A549 (cell line): ENCODE measurements at regions not wholly inside any gene's neighbourhood (a gene's known extent, or its start where the extent isn't known, plus 50 kb on each side); places are given as distances from the start of the nearest gene placed in this dataset.

Experiments
- ATAC-seq, 2 experiments: fragments of 200-7000 bp in 1 of 2; fragments of >200 bp in 1 of 2; cut with Nextera tagmentation in 1 of 2; cut with Tn5 transposase in 1 of 2; 3 replicates each; pipeline versions ENCODE4 v1.8.0 to v1.9.1; 2018 to 2020; ENCODE audit warnings: mild to moderate bottlenecking in 1 of 2, moderate library complexity in 1 of 2
- CTCF ChIA-PET: fragments of 300-600 bp; sonication (Branson Sonifier 250); formaldehyde crosslinking; extraction: SDS; loops from one replicate; lab custom pipeline; 2021; ENCODE audit warnings: antibody characterized with exemption, inconsistent platforms; lab: Yijun Ruan, JAX
- POLR2A ChIA-PET: fragments of 350-600 bp; formaldehyde crosslinking; extraction: SDS; loops from one replicate; lab custom pipeline; 2021; ENCODE audit warnings: antibody characterized with exemption, inconsistent platforms; lab: Yijun Ruan, JAX
- DNase-seq, 2 experiments: peaks; one replicate each; pipeline versions ENCODE4 v3.0.0 to v3.0.0-alpha.2; 2011 to 2016; ENCODE audit warnings: low read depth in 1 of 2, low spot score in 1 of 2
- FAIRE-seq: peaks from 2 replicates; lab custom pipeline; 2011; peaks lifted over from hg19 to GRCh38; lab: Jason Lieb, UNC
- H3K27ac ChIP-seq, 2 experiments: fragments of >200 bp; sonication (Bioruptor Twin); formaldehyde crosslinking; 3 replicates each; pipeline ENCODE4 v1.5.1; 2016 to 2017
- H3K4me1 ChIP-seq: fragments of >200 bp; sonication (Bioruptor Twin); formaldehyde crosslinking; 3 replicates; pipeline ENCODE4 v1.6.1; 2016
- H3K4me2 ChIP-seq: fragments of >200 bp; sonication (Bioruptor Twin); formaldehyde crosslinking; 3 replicates; pipeline ENCODE4 v1.6.1; 2016
- H3K4me3 ChIP-seq: fragments of >200 bp; sonication (Bioruptor Twin); formaldehyde crosslinking; 3 replicates; pipeline ENCODE4 v1.5.1; 2016
- H3K9me3 ChIP-seq: fragments of >200 bp; sonication (Bioruptor Twin); formaldehyde crosslinking; 3 replicates; pipeline ENCODE4 v1.6.1; 2016
- ATOH8 ChIP-seq: fragments of 250-450 bp; sonication (Bioruptor Pico); IDR thresholded peaks from 2 replicates; pipeline ENCODE4 v1.5.0; 2020; ENCODE audit warnings: low read depth, mild to moderate bottlenecking, moderate library complexity
- BCL3 ChIP-seq: fragments of >200 bp; sonication (Bioruptor Twin); formaldehyde crosslinking; IDR thresholded peaks from 3 replicates; pipeline ENCODE4 v1.6.1; 2016
- BHLHE40 ChIP-seq: IDR thresholded peaks from 2 replicates; pipeline ENCODE4 v1.6.1; 2012; ENCODE audit warnings: low read depth, low read length, inconsistent platforms
- CEBPB ChIP-seq, 2 experiments: fragments of >200 bp in 1 of 2; sonication (Bioruptor Twin) in 1 of 2; formaldehyde crosslinking in 1 of 2; IDR thresholded peaks; 2 replicates each; pipeline ENCODE4 v1.6.1; 2012 to 2016
- CHD4 ChIP-seq: fragments of 200-600 bp; sonication (generic); IDR thresholded peaks from 2 replicates; pipeline ENCODE4 v1.6.1; 2016; ENCODE audit warnings: antibody characterized with exemption, mild to moderate bottlenecking, borderline replicate concordance
- CTCF ChIP-seq: fragments of >200 bp; sonication (Bioruptor Twin); formaldehyde crosslinking; IDR thresholded peaks from 3 replicates; pipeline ENCODE4 v1.5.1; 2016
- FOSB ChIP-seq: fragments of 250-450 bp; sonication (Bioruptor Pico); IDR thresholded peaks from 2 replicates; pipeline ENCODE4 v1.5.0; 2020; ENCODE audit warnings: mild to moderate bottlenecking, moderate library complexity
- FOXS1 ChIP-seq: fragments of 250-450 bp; sonication (Bioruptor Pico); IDR thresholded peaks from 2 replicates; pipeline ENCODE4 v1.5.0; 2020; ENCODE audit warnings: mild to moderate bottlenecking, moderate library complexity
- HEYL ChIP-seq: fragments of 250-450 bp; sonication (Bioruptor Pico); IDR thresholded peaks from 2 replicates; pipeline ENCODE4 v1.8.0; 2021; ENCODE audit warnings: mild to moderate bottlenecking, moderate library complexity
- HOXA7 ChIP-seq: fragments of 250-450 bp; sonication (Bioruptor Pico); IDR thresholded peaks from 2 replicates; pipeline ENCODE4 v1.5.0; 2020; ENCODE audit warnings: mild to moderate bottlenecking, moderate library complexity
- HOXB5 ChIP-seq: fragments of 250-450 bp; sonication (Bioruptor Pico); IDR thresholded peaks from 2 replicates; pipeline ENCODE4 v1.5.0; 2020; ENCODE audit warnings: mild to moderate bottlenecking, moderate library complexity
- JUN ChIP-seq, 2 experiments: fragments of >200 bp; sonication (Bioruptor Twin); formaldehyde crosslinking; IDR thresholded peaks; 2 replicates in 1 of 2; 3 replicates in 1 of 2; pipeline ENCODE4 v1.6.1; 2016 to 2017
- MAX ChIP-seq: IDR thresholded peaks from 2 replicates; pipeline ENCODE4 v1.6.1; 2012
- MYC ChIP-seq: IDR thresholded peaks from 2 replicates; pipeline ENCODE4 v1.6.1; 2012; ENCODE audit warnings: mild to moderate bottlenecking, inconsistent platforms, low read length, improper control_type of control experiment, borderline replicate concordance
- NFE2L2 ChIP-seq: fragments of 150-350 bp; conservative IDR thresholded peaks from 2 replicates; pipeline ENCODE4 v1.6.1; 2014; ENCODE audit warnings: low read length
- NPAS2 ChIP-seq: fragments of 250-450 bp; sonication (Bioruptor Pico); IDR thresholded peaks from 2 replicates; pipeline ENCODE4 v1.8.0; 2022; ENCODE audit warnings: mild to moderate bottlenecking, moderate library complexity, borderline replicate concordance
- NR3C1 ChIP-seq: fragments of >200 bp; sonication (Bioruptor Twin); formaldehyde crosslinking; IDR thresholded peaks from 3 replicates; pipeline ENCODE4 v1.6.1; 2017
- POLR2A ChIP-seq: IDR thresholded peaks from 2 replicates; pipeline ENCODE4 v1.6.1; 2012; ENCODE audit warnings: mild to moderate bottlenecking, low read length
- RNF2 ChIP-seq: fragments of 200-600 bp; sonication (generic); IDR thresholded peaks from 2 replicates; pipeline ENCODE4 v1.6.1; 2016; ENCODE audit warnings: low read depth, mild to moderate bottlenecking, antibody characterized with exemption, moderate library complexity, borderline replicate concordance
- ZC3H11A ChIP-seq: fragments of 450-650 bp; IDR thresholded peaks from 2 replicates; pipeline ENCODE4 v1.6.1; 2014; ENCODE audit warnings: antibody characterized with exemption, mild to moderate bottlenecking
- WGBS: methylation state at CpG from one replicate; pipeline ENCODE4 v1.1.6; 2017; ENCODE audit errors: missing lambda C conversion rate; 5-methylcytosine and 5-hydroxymethylcytosine counted together
- TF ChIP-seq, protein P1 (sequence below): fragments of >200 bp; sonication (Bioruptor Twin); formaldehyde crosslinking; IDR thresholded peaks from 2 replicates; pipeline ENCODE4 v1.6.1; 2016

- 17% methylated on average over 2 of the region's 2 CpGs for WGBS
- FAIRE-seq (no peak), ATAC-seq (no peak), DNase-seq (no peak)
- Histone ChIP-seq H3K9me3 (no peaks in the 10 kb centered on the region), H3K27ac (no peak overlapping the region), H3K4me3 (no peak overlapping the region), H3K4me2 (no peak overlapping the region), H3K4me1 (peaks cover 8% of the 10 kb centered on the region; the same call in 1 of the 3 replicates)
- ChIA-PET CTCF (no interaction called here), POLR2A (no interaction called here)
- TF ChIP-seq BHLHE40 (no peak), NR3C1 (no peak), HOXA7 (CRISPR knock-in tag) (no peak), ATOH8 (CRISPR knock-in tag) (no peak), NFE2L2 (no peak), CEBPB (IDR thresholded peaks at IDR 0.05) (no peak), ZC3H11A (no peak)
- TF ChIP-seq, protein P1, sequence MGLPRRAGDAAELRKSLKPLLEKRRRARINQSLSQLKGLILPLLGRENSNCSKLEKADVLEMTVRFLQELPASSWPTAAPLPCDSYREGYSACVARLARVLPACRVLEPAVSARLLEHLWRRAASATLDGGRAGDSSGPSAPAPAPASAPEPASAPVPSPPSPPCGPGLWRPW, result no peak
Measured at GRCh38 chr22:22080270-22080669, 97.7 kb upstream of the TOP3B start.

- Histone ChIP-seq H3K27ac (no peak overlapping the region), H3K4me3 (no peak overlapping the region), H3K4me1 (peaks cover 15% of the 10 kb centered on the region; the same call in 2 of the 3 replicates), H3K9me3 (no peaks in the 10 kb centered on the region), H3K4me2 (no peak overlapping the region)
- FAIRE-seq (no peak), DNase-seq (no peak), ATAC-seq (no peak)
- 68% methylated on average over 6 of the region's 6 CpGs for WGBS
- TF ChIP-seq POLR2A (no peak), BCL3 (no peak), NPAS2 (CRISPR knock-in tag) (no peak), FOXS1 (no peak), MYC (no peak), CHD4 (no peak), HOXB5 (CRISPR knock-in tag) (no peak), RNF2 (no peak), CTCF (no peak)
- CTCF ChIA-PET, result interaction anchor here (0.6 to 1.0 kb wide), 2 partner anchors 32 to 421 kb away, joined by 3 read pairs; no protein-coding TSS in a partner anchor
- POLR2A ChIA-PET, result no interaction called here
Measured at GRCh38 chr22:22079404-22080148, 97.0 kb upstream of the TOP3B start.

DNA sequence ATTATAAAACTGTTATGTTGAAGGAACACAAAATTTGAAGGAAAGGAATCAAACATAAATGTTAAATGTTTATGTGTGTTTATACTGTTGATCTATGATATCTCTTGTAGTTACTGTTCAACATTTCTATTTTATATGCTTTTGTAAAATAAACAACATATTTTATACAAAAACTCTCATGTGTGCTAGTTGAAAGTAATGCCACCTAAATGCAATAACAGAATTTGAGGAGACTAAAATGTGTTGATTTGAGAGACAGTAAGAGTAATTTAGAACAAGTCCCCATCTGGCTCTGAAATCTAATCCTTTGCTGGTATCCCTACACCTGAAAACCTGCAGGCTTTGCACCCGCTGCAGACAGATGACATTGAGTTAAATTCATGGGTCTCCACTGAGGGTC is 95.7 kb upstream of the TOP3B start:
- no peak overlapping the region for H3K4me2 ChIP-seq
- H3K4me1 ChIP-seq, result peaks cover 23% of the 10 kb centered on the region; the same call in 2 of the 3 replicates
- DNase-seq, result no peak
- POLR2A ChIA-PET, result no interaction called here
- H3K27ac ChIP-seq, result no peak overlapping the region
- FAIRE-seq, result no peak
- CTCF ChIA-PET, result no interaction called here
- no peaks in the 10 kb centered on the region for H3K9me3 ChIP-seq
- no peak overlapping the region for H3K4me3 ChIP-seq
- TF ChIP-seq RNF2 (no peak), JUN (IDR thresholded peaks at IDR 0.05) (no peak), MAX (no peak), FOSB (no peak), HEYL (CRISPR knock-in tag) (no peak)
- TF ChIP-seq, all 56 proteins: peak for 0
- 90% methylated on average over 1 of the region's 1 CpG for WGBS
- ATAC-seq, result no peak
